K562 (cell line): ENCODE measurements at regions not wholly inside any gene's neighbourhood (a gene's known extent, or its start where the extent isn't known, plus 50 kb on each side); places are given as distances from the start of the nearest gene placed in this dataset.

Source experiments
- ATAC-seq: fragments of 200-7000 bp; cut with Tn5 transposase; 3 replicates; pipeline ENCODE4 v1.9.1; 2020; ENCODE audit warnings: moderate library complexity
- BruUV-seq: library from RNA; stranded (reverse); fragments of 400-500 nt; replicated peaks from 2 replicates; lab custom pipeline; 2021; lab: Mats Ljungman, UMichigan
- CTCF ChIA-PET: fragments of 300-600 bp; formaldehyde crosslinking; extraction: SDS; loops from one replicate; lab custom pipeline; 2021; ENCODE audit warnings: low intra/inter-chr PET ratio; lab: Yijun Ruan, JAX
- POLR2A ChIA-PET: fragments of 300-600, 350-650 bp; sonication (Branson Sonifier 250); formaldehyde crosslinking; extraction: SDS; loops from one replicate; lab custom pipeline; 2021; ENCODE audit warnings: antibody characterized with exemption, inconsistent platforms; lab: Yijun Ruan, JAX
- DNase-seq, 4 experiments: peaks; one replicate each; pipeline versions ENCODE4 v3.0.0 to v3.0.0-alpha.2; 2011 to 2018; ENCODE audit warnings: low spot score in 3 of 4, mixed read lengths in 3 of 4; ENCODE audit errors: extremely low read depth in 1 of 4
- FAIRE-seq: peaks from 2 replicates; lab custom pipeline; 2011; peaks lifted over from hg19 to GRCh38; lab: Jason Lieb, UNC
- H2AFZ ChIP-seq: 2 replicates; pipeline ENCODE4 v1.6.0; 2011; ENCODE audit warnings: low read depth, low read length, control low read depth, inconsistent platforms
- H3K27ac ChIP-seq: fragments of 200-600 bp; 3 replicates; pipeline ENCODE4 v1.8.0; 2011; ENCODE audit warnings: low read depth, mild to moderate bottlenecking, control low read depth, inconsistent platforms, low read length, moderate library complexity, mixed read lengths; ENCODE audit errors: extremely low read depth
- H3K27me3 ChIP-seq, 2 experiments: fragments of 300-600 bp in 1 of 2; 2 replicates in 1 of 2; 3 replicates in 1 of 2; pipeline versions ENCODE4 v1.6.0 to v1.8.0; 2011; ENCODE audit warnings: inconsistent platforms in 2 of 2, low read length in 2 of 2, mild to moderate bottlenecking in 1 of 2, mixed read lengths in 1 of 2, moderate library complexity in 1 of 2; ENCODE audit not compliant: control insufficient read depth in 2 of 2, insufficient read depth in 2 of 2
- H3K36me3 ChIP-seq: fragments of 300-600 bp; 3 replicates; pipeline ENCODE4 v1.8.0; 2011; ENCODE audit warnings: mild to moderate bottlenecking, low read length, inconsistent platforms; ENCODE audit not compliant: control insufficient read depth, insufficient read depth
- H3K4me1 ChIP-seq, 2 experiments: fragments of 200-600 bp in 1 of 2; replicated peaks in 1 of 2; 2 replicates in 1 of 2; 3 replicates in 1 of 2; pipeline versions ENCODE4 v1.5.1 to v1.8.0; 2011; ENCODE audit warnings: inconsistent platforms in 2 of 2, low read length in 2 of 2, mild to moderate bottlenecking in 1 of 2, mixed read lengths in 1 of 2, moderate library complexity in 1 of 2; ENCODE audit not compliant: control insufficient read depth in 2 of 2, insufficient read depth in 2 of 2
- H3K4me2 ChIP-seq: 2 replicates; pipeline ENCODE4 v1.6.1; 2011; ENCODE audit warnings: low read length, control low read depth, inconsistent platforms, mixed read lengths; ENCODE audit not compliant: insufficient read depth
- H3K4me3 ChIP-seq: fragments of 200-600 bp; sonication (generic), shearing (Covaris generic); 2 replicates; pipeline ENCODE4 v1.5.1; 2016; ENCODE audit warnings: control low read depth, inconsistent platforms
- H3K79me2 ChIP-seq: fragments of 200-600 bp; 3 replicates; pipeline ENCODE4 v1.8.0; 2011; ENCODE audit warnings: low read length, inconsistent platforms; ENCODE audit not compliant: control insufficient read depth, insufficient read depth
- H3K9ac ChIP-seq, 2 experiments: 2 replicates each; pipeline versions ENCODE4 v1.6.0 to v1.6.1; 2011; ENCODE audit warnings: low read depth in 2 of 2, low read length in 2 of 2, control low read depth in 1 of 2, inconsistent platforms in 1 of 2, mild to moderate bottlenecking in 1 of 2, mixed read lengths in 1 of 2; ENCODE audit not compliant: insufficient read depth in 1 of 2
- H3K9me1 ChIP-seq: one replicate; pipeline ENCODE4 v1.6.0; 2011; ENCODE audit warnings: inconsistent platforms, mild to moderate bottlenecking, low read length, moderate library complexity; ENCODE audit not compliant: control insufficient read depth, insufficient read depth
- H3K9me3 ChIP-seq: replicated peaks from 2 replicates; pipeline ENCODE4 v1.5.1; 2011; ENCODE audit warnings: low read depth, low read length, inconsistent platforms; ENCODE audit not compliant: control insufficient read depth, insufficient read depth
- H4K20me1 ChIP-seq: replicated peaks from 2 replicates; pipeline ENCODE4 v1.6.1; 2011; ENCODE audit warnings: low read length, inconsistent platforms, mixed read lengths; ENCODE audit not compliant: control insufficient read depth, insufficient read depth
- EZH2 ChIP-seq: IDR thresholded peaks from 2 replicates; pipeline ENCODE4 v1.6.1; 2012; ENCODE audit warnings: low read depth, mild to moderate bottlenecking, inconsistent platforms, low read length, borderline replicate concordance
- IRF2 ChIP-seq: sonication (generic); formaldehyde crosslinking; IDR thresholded peaks from 2 replicates; pipeline ENCODE4 v1.8.1; 2022; ENCODE audit warnings: mild to moderate bottlenecking, missing genetic modification reagents
- LARP7 ChIP-seq: fragments of 450-650 bp; IDR thresholded peaks from 2 replicates; pipeline ENCODE4 v1.6.1; 2016
- NRF1 ChIP-seq, 2 experiments: fragments of 450-650 bp; IDR thresholded peaks in 1 of 2; conservative IDR thresholded peaks in 1 of 2; 2 replicates each; pipeline ENCODE4 v1.6.1; 2014; ENCODE audit warnings: mild to moderate bottlenecking in 2 of 2
- PREB ChIP-seq: sonication (generic); formaldehyde crosslinking; IDR thresholded peaks from 2 replicates; pipeline ENCODE4 v1.8.1; 2023; ENCODE audit warnings: mild to moderate bottlenecking, missing genetic modification reagents
- TSHZ1 ChIP-seq: fragments of 250-450 bp; sonication (Bioruptor Pico); IDR thresholded peaks from 2 replicates; pipeline ENCODE4 v1.4.0; 2020; ENCODE audit warnings: mild to moderate bottlenecking, moderate library complexity
- ZNF12 ChIP-seq: sonication (generic); formaldehyde crosslinking; IDR thresholded peaks from 2 replicates; pipeline ENCODE4 v1.4.0; 2020; ENCODE audit warnings: mild to moderate bottlenecking, missing genetic modification reagents
- ZNF311 ChIP-seq: fragments of 250-450 bp; sonication (Bioruptor Pico); IDR thresholded peaks from 2 replicates; pipeline ENCODE4 v1.4.0; 2020; ENCODE audit warnings: mild to moderate bottlenecking, moderate library complexity
- ZNF449 ChIP-seq: fragments of 250-450 bp; sonication (Bioruptor Pico); IDR thresholded peaks from 2 replicates; pipeline ENCODE4 v1.8.0; 2022; ENCODE audit warnings: moderate library complexity, mild to moderate bottlenecking, inconsistent platforms
- ZNF764 ChIP-seq: fragments of 250-450 bp; sonication (Bioruptor Pico); IDR thresholded peaks from 2 replicates; pipeline ENCODE4 v1.4.0; 2020; ENCODE audit warnings: low read depth, mild to moderate bottlenecking, moderate library complexity
- ZNF766 ChIP-seq: fragments of 200-800 bp; sonication (Bioruptor generic); conservative IDR thresholded peaks from 2 replicates; pipeline ENCODE4 v1.6.1; 2016; ENCODE audit warnings: missing genetic modification characterization, missing compliant biosample characterization
- WGBS: fragments of 100-300 bp; shearing (Covaris generic); methylation state at CpG from one replicate; pipeline ENCODE4 v1.1.6; 2016; ENCODE audit warnings: low coverage, mixed read lengths; ENCODE audit not compliant: insufficient coverage; ENCODE audit errors: missing lambda C conversion rate; 5-methylcytosine and 5-hydroxymethylcytosine counted together
- in situ Hi-C: fragments of 300-500 bp; cut with MboI; formaldehyde crosslinking; loops from 4 replicates; pipeline ENCODE4 v1.15.0; 2018; ENCODE audit warnings: inconsistent platforms, mixed read lengths
- intact Hi-C: fragments of 100-400 bp; cut with micrococcal nuclease; formaldehyde crosslinking; loops from 2 replicates; pipeline ENCODE4 v1.14.2; 2022

DNA sequence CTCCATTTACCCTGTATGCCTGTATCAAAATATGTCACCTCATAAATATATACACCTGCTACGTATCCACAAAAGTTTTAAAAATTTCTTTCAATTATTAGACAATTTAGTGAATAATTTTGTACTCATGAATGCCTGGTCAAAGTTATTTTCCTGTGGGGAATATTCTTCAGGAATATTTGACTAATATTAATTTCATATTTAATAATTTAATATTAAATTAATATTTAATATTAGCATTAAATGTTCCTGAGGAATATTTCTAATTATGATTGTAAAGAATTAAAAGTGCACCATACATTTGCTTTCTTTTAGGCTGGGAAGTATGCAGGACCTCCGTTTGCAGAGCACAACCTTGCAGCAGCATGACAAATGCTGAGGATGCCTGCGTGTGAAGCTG, 422.7 kb downstream of the C3orf38 start:
- no peak for TF ChIP-seq ZNF449 (CRISPR knock-in tag)
- Histone ChIP-seq H3K27ac (no peak overlapping the region), H3K4me2 (no peak overlapping the region), H3K9me3 (no peaks in the 10 kb centered on the region; the same call in 1 of the 2 replicates), H3K4me1 (no peaks in the 10 kb centered on the region), H3K9ac (no peak overlapping the region), H3K27me3 (no peaks in the 10 kb centered on the region), H2AFZ (no peak overlapping the region), H3K9me1 (no peaks in the 10 kb centered on the region), H3K79me2 (no peaks in the 10 kb centered on the region), H3K4me3 (no peak overlapping the region), H4K20me1 (no peaks in the 10 kb centered on the region), H3K36me3 (no peaks in the 10 kb centered on the region)
- ChIA-PET POLR2A (no interaction called here), CTCF (no interaction called here)
- DNase-seq (no peak), FAIRE-seq (no peak), ATAC-seq (no peak)
- intact Hi-C loops (no loop called here), in situ Hi-C loops (no loop called here)
- BruUV-seq = no TSS peak
- 0% methylated on average over 3 of the region's 3 CpGs for WGBS

- POLR2A ChIA-PET = no interaction called here
- no peak for FAIRE-seq
- ATAC-seq = no peak
- TF ChIP-seq ZNF12 (no peak), ZNF766 (CRISPR knock-in tag) (no peak), ZNF311 (CRISPR knock-in tag) (no peak), PREB (CRISPR knock-in tag) (no peak), NRF1 (conservative IDR thresholded peaks at IDR 0.05 in 1 of 2, IDR thresholded peaks at IDR 0.05 in 1 of 2) (no peak), TSHZ1 (no peak), IRF2 (CRISPR knock-in tag) (no peak), ZNF764 (CRISPR knock-in tag) (no peak), EZH2 (no peak), LARP7 (no peak)
Measured at GRCh38 chr3:88573472-88573871, 423.7 kb downstream of the C3orf38 start.

More at GRCh38 chr3:88573472-88573871, 423.7 kb downstream of the C3orf38 start:
- no peak for DNase-seq
- in situ Hi-C loops (no loop called here), intact Hi-C loops (no loop called here)
- H3K27ac ChIP-seq = no peak overlapping the region
- no peaks in the 10 kb centered on the region for H3K79me2 ChIP-seq
- 0% methylated on average over 4 of the region's 4 CpGs for WGBS
- H2AFZ ChIP-seq = no peak overlapping the region
- no peaks in the 10 kb centered on the region; the same call in 1 of the 2 replicates for H3K9me3 ChIP-seq
- no peak overlapping the region for H3K4me3 ChIP-seq
- no peak overlapping the region for H3K9ac ChIP-seq
- no peaks in the 10 kb centered on the region for H3K9me1 ChIP-seq
- no TSS peak for BruUV-seq
- no peaks in the 10 kb centered on the region for H3K4me1 ChIP-seq
- no peaks in the 10 kb centered on the region for H3K36me3 ChIP-seq
- CTCF ChIA-PET = no interaction called here
- H4K20me1 ChIP-seq = no peaks in the 10 kb centered on the region
- H3K4me2 ChIP-seq = no peak overlapping the region
- H3K27me3 ChIP-seq = no peaks in the 10 kb centered on the region
